Smooth muscle cell (in vitro differentiated cells): ENCODE measurements at regions not wholly inside any gene's neighbourhood (a gene's known extent, or its start where the extent isn't known, plus 50 kb on each side); places are given as distances from the start of the nearest gene placed in this dataset.

Experiments
- DNase-seq: peaks from one replicate; lab custom pipeline; 2025; ENCODE audit not compliant: unreplicated experiment; lab: John Stamatoyannopoulos, UW
- H2AFZ ChIP-seq: fragments of 200-600 bp; sonication (generic); 2 replicates; pipeline ENCODE4 v1.6.0; 2016; ENCODE audit warnings: antibody characterized with exemption, low read depth, mild to moderate bottlenecking
- H3F3A ChIP-seq: fragments of 200-600 bp; sonication (generic); 2 replicates; pipeline ENCODE4 v1.6.0; 2017; ENCODE audit warnings: antibody characterized with exemption, low read depth
- H3K27ac ChIP-seq: fragments of 200-600 bp; sonication (generic); 2 replicates; pipeline ENCODE4 v1.5.1; 2016; ENCODE audit warnings: low read depth, mild to moderate bottlenecking
- H3K27me3 ChIP-seq: fragments of 200-600 bp; sonication (generic); 2 replicates; pipeline ENCODE4 v1.6.1; 2016; ENCODE audit warnings: low read depth, mild to moderate bottlenecking
- H3K36me3 ChIP-seq: fragments of 200-600 bp; sonication (generic); 2 replicates; pipeline ENCODE4 v1.5.1; 2016; ENCODE audit warnings: low read depth
- H3K4me1 ChIP-seq: fragments of 200-600 bp; sonication (generic); 2 replicates; pipeline ENCODE4 v1.5.1; 2016; ENCODE audit warnings: low read depth
- H3K4me2 ChIP-seq: fragments of 200-600 bp; sonication (generic); 2 replicates; pipeline ENCODE4 v1.6.0; 2016; ENCODE audit warnings: mild to moderate bottlenecking
- H3K4me3 ChIP-seq: fragments of 200-600 bp; sonication (generic); 2 replicates; pipeline ENCODE4 v1.5.1; 2016; ENCODE audit warnings: mild to moderate bottlenecking
- H3K79me2 ChIP-seq: fragments of 200-600 bp; sonication (generic); 2 replicates; pipeline ENCODE4 v1.6.0; 2016; ENCODE audit warnings: low read depth, mild to moderate bottlenecking
- H3K9ac ChIP-seq: fragments of 200-600 bp; sonication (generic); 2 replicates; pipeline ENCODE4 v1.6.0; 2016; ENCODE audit warnings: low read depth
- H3K9me3 ChIP-seq: fragments of 200-600 bp; sonication (generic); replicated peaks from 2 replicates; pipeline ENCODE4 v1.5.1; 2016; ENCODE audit warnings: low read depth
- H4K20me1 ChIP-seq: fragments of 200-600 bp; sonication (generic); 2 replicates; pipeline ENCODE4 v1.6.0; 2016; ENCODE audit warnings: low read depth
- WGBS: methylation state at CpG from one replicate; pipeline ENCODE4 v1.1.7; 2016; ENCODE audit warnings: low lambda C conversion rate; 5-methylcytosine and 5-hydroxymethylcytosine counted together
- TF ChIP-seq, protein P1 (sequence below): fragments of 200-600 bp; sonication (generic); IDR thresholded peaks from 2 replicates; pipeline ENCODE4 v1.5.1; 2017; ENCODE audit warnings: borderline replicate concordance, mild to moderate bottlenecking, antibody characterized with exemption; ENCODE audit not compliant: insufficient read depth, poor library complexity, severe bottlenecking

- DNase-seq: no peak
- no peaks in the 10 kb centered on the region for H4K20me1 ChIP-seq
- no peaks in the 10 kb centered on the region for H3K27me3 ChIP-seq
- no peak overlapping the region for H3K4me2 ChIP-seq
- no peak overlapping the region for H2AFZ ChIP-seq
- H3K27ac ChIP-seq: no peak overlapping the region
- H3K9ac ChIP-seq: no peak overlapping the region
- 39% methylated on average over 1 of the region's 1 CpG for WGBS
- no peaks in the 10 kb centered on the region for H3K36me3 ChIP-seq
- H3F3A ChIP-seq: no peaks in the 10 kb centered on the region
- no peak overlapping the region for H3K4me3 ChIP-seq
- H3K9me3 ChIP-seq: no peaks in the 10 kb centered on the region
- TF ChIP-seq, protein P1, sequence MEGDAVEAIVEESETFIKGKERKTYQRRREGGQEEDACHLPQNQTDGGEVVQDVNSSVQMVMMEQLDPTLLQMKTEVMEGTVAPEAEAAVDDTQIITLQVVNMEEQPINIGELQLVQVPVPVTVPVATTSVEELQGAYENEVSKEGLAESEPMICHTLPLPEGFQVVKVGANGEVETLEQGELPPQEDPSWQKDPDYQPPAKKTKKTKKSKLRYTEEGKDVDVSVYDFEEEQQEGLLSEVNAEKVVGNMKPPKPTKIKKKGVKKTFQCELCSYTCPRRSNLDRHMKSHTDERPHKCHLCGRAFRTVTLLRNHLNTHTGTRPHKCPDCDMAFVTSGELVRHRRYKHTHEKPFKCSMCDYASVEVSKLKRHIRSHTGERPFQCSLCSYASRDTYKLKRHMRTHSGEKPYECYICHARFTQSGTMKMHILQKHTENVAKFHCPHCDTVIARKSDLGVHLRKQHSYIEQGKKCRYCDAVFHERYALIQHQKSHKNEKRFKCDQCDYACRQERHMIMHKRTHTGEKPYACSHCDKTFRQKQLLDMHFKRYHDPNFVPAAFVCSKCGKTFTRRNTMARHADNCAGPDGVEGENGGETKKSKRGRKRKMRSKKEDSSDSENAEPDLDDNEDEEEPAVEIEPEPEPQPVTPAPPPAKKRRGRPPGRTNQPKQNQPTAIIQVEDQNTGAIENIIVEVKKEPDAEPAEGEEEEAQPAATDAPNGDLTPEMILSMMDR: no peak
- H3K4me1 ChIP-seq: no peaks in the 10 kb centered on the region
- H3K79me2 ChIP-seq: no peaks in the 10 kb centered on the region
Measured at GRCh38 chr18:65458871-65459270, 291.9 kb upstream of the CDH7 start.

- no peaks in the 10 kb centered on the region for H3K79me2 ChIP-seq
- no peaks in the 10 kb centered on the region for H4K20me1 ChIP-seq
- no peak overlapping the region for H3K27ac ChIP-seq
- peak overlapping the region; percentile 55 for H2AFZ ChIP-seq
- no peak overlapping the region for H3K4me3 ChIP-seq
- DNase-seq: no peak
- H3K4me1 ChIP-seq: no peaks in the 10 kb centered on the region
- H3K36me3 ChIP-seq: no peaks in the 10 kb centered on the region
- H3K9ac ChIP-seq: no peak overlapping the region
- TF ChIP-seq, protein P1: peak; percentile 48
- H3K27me3 ChIP-seq: peaks cover under 1% of the 10 kb centered on the region
- 17% methylated on average over 3 of the region's 3 CpGs for WGBS
- no peak overlapping the region for H3K4me2 ChIP-seq
- no peaks in the 10 kb centered on the region for H3K9me3 ChIP-seq
- H3F3A ChIP-seq: no peaks in the 10 kb centered on the region
Measured at GRCh38 chr18:65439188-65439587, 311.6 kb upstream of the CDH7 start.

GRCh38 chr18:65436430-65436829 lies 314.4 kb upstream of the CDH7 start:
- no peaks in the 10 kb centered on the region for H4K20me1 ChIP-seq
- H3F3A ChIP-seq: no peaks in the 10 kb centered on the region
- no peaks in the 10 kb centered on the region for H3K36me3 ChIP-seq
- no peak overlapping the region for H3K27ac ChIP-seq
- H2AFZ ChIP-seq: no peak overlapping the region
- no peak overlapping the region for H3K9ac ChIP-seq
- H3K9me3 ChIP-seq: no peaks in the 10 kb centered on the region
- no peaks in the 10 kb centered on the region for H3K4me1 ChIP-seq
- H3K79me2 ChIP-seq: no peaks in the 10 kb centered on the region
- no peak overlapping the region for H3K4me3 ChIP-seq
- WGBS: 87% methylated on average over 4 of the region's 4 CpGs
- no peak overlapping the region for H3K4me2 ChIP-seq
- TF ChIP-seq, protein P1: no peak
- DNase-seq: no peak
- no peaks in the 10 kb centered on the region for H3K27me3 ChIP-seq

DNA sequence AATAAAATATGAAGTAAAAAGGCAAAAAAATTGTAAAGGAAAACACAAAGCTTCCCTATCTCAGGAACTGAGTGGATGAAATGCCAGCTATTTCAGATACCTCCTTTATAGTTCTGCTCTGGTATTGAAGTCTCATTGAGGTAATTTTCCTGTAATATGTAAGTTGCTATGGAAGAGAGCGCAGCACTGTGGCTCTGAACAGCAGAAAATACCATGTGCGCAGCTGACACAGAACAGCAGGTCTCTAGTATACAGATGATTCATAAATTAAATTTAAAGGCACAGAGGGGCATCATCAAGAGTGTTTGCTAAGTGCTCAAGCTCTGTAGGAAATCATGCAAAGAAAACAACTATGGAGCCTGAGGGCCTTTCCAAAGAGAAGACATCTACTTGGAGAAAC lies 315.3 kb upstream of the CDH7 start:
- TF ChIP-seq, protein P1: no peak
- Histone ChIP-seq H3K36me3 (no peaks in the 10 kb centered on the region), H3K4me2 (no peak overlapping the region), H3K79me2 (no peaks in the 10 kb centered on the region), H3K9ac (no peak overlapping the region), H3K4me3 (no peak overlapping the region), H3K9me3 (no peaks in the 10 kb centered on the region), H3K27me3 (no peaks in the 10 kb centered on the region), H2AFZ (no peak overlapping the region), H3K4me1 (no peaks in the 10 kb centered on the region), H3K27ac (no peak overlapping the region), H3F3A (no peaks in the 10 kb centered on the region), H4K20me1 (no peaks in the 10 kb centered on the region)
- no peak for DNase-seq
- 98% methylated on average over 2 of the region's 2 CpGs for WGBS
